Fibroblast of lung (primary cell): ENCODE measurements at regions not wholly inside any gene's neighbourhood (a gene's known extent, or its start where the extent isn't known, plus 50 kb on each side); places are given as distances from the start of the nearest gene placed in this dataset.

Source experiments
- DNase-seq, 2 donors: peaks; one replicate each; pipeline versions ENCODE4 v3.0.0 to v3.0.0-alpha.2; 2010; ENCODE audit warnings: low read depth in 2 of 2
- H2AFZ ChIP-seq: 2 replicates; pipeline ENCODE4 v1.5.1; 2012; ENCODE audit warnings: low read length, control low read depth, inconsistent platforms
- H3K27ac ChIP-seq: 2 replicates; pipeline ENCODE4 v1.5.1; 2011; ENCODE audit warnings: low read length, control low read depth; ENCODE audit not compliant: insufficient read depth
- H3K27me3 ChIP-seq: 2 replicates; pipeline ENCODE4 v1.5.1; 2011; ENCODE audit warnings: mild to moderate bottlenecking, low read length; ENCODE audit not compliant: control insufficient read depth, insufficient read depth
- H3K36me3 ChIP-seq: 2 replicates; pipeline ENCODE4 v1.5.1; 2011; ENCODE audit warnings: low read length; ENCODE audit not compliant: control insufficient read depth, insufficient read depth
- H3K4me1 ChIP-seq: 2 replicates; pipeline ENCODE4 v1.5.1; 2011; ENCODE audit warnings: low read length; ENCODE audit not compliant: control insufficient read depth, insufficient read depth; ENCODE audit errors: extremely low read depth
- H3K4me2 ChIP-seq: 2 replicates; pipeline ENCODE4 v1.5.1; 2011; ENCODE audit warnings: low read length, control low read depth; ENCODE audit not compliant: insufficient read depth; ENCODE audit errors: extremely low read depth
- H3K4me3 ChIP-seq, 4 experiments: fragments of 200-600 bp in 1 of 4; sonication (generic) in 1 of 4; replicated peaks in 1 of 4; 2 replicates each; pipeline ENCODE4 v1.5.1; 2011 to 2016; ENCODE audit warnings: low read length in 4 of 4, low read depth in 3 of 4, mild to moderate bottlenecking in 3 of 4, control low read depth in 2 of 4, inconsistent platforms in 1 of 4, mixed read lengths in 1 of 4; ENCODE audit not compliant: insufficient read depth in 1 of 4; ENCODE audit errors: control extremely low read depth in 1 of 4
- H3K79me2 ChIP-seq: 2 replicates; pipeline ENCODE4 v1.5.1; 2012; ENCODE audit warnings: mild to moderate bottlenecking, low read length, inconsistent platforms; ENCODE audit not compliant: control insufficient read depth, insufficient read depth
- H3K9ac ChIP-seq: 2 replicates; pipeline ENCODE4 v1.5.1; 2011; ENCODE audit warnings: mild to moderate bottlenecking, low read length, control low read depth; ENCODE audit not compliant: insufficient read depth
- H3K9me3 ChIP-seq: 2 replicates; pipeline ENCODE4 v1.5.1; 2012; ENCODE audit warnings: low read depth, low read length; ENCODE audit not compliant: control insufficient read depth, insufficient read depth
- H4K20me1 ChIP-seq: 2 replicates; pipeline ENCODE4 v1.5.1; 2011; ENCODE audit warnings: low read length; ENCODE audit not compliant: control insufficient read depth, insufficient read depth; ENCODE audit errors: extremely low read depth
- CTCF ChIP-seq, 2 donors: IDR thresholded peaks in 1 of 2; conservative IDR thresholded peaks in 1 of 2; 1 replicate in 1 of 2; 2 replicates in 1 of 2; pipeline ENCODE4 v1.5.1; 2011 to 2012; ENCODE audit warnings: low read length in 2 of 2, control low read depth in 1 of 2, inconsistent platforms in 1 of 2, low read depth in 1 of 2, mild to moderate bottlenecking in 1 of 2
- EZH2 ChIP-seq: IDR thresholded peaks from 2 replicates; pipeline ENCODE4 v1.5.1; 2012; ENCODE audit warnings: low read length, control low read depth, mild to moderate bottlenecking; ENCODE audit errors: missing control alignments

GRCh38 chr1:47703156-47703825, 265.4 kb downstream of the FOXD2 start:
- Histone ChIP-seq H3K79me2 (no peaks in the 10 kb centered on the region), H4K20me1 (no peaks in the 10 kb centered on the region), H3K36me3 (no peaks in the 10 kb centered on the region), H3K4me1 (no peaks in the 10 kb centered on the region), H3K4me2 (peak overlapping the region; percentile 59), H3K9me3 (no peaks in the 10 kb centered on the region), H2AFZ (no peak overlapping the region), H3K27me3 (peaks cover 4% of the 10 kb centered on the region), H3K27ac (no peak overlapping the region), H3K9ac (no peak overlapping the region), H3K4me3 (no peak overlapping the region)
- TF ChIP-seq CTCF (conservative IDR thresholded peaks at IDR 0.05 in 1 of 2, IDR thresholded peaks at IDR 0.05 in 1 of 2; ENCODE audit: low read depth in 1 of 2, low read length in 2 of 2) = no peak
- TF ChIP-seq EZH2 = no peak
- DNase-seq = peak in 1 of 2 donors; percentile 14

- no peaks in the 10 kb centered on the region for H3K79me2 ChIP-seq
- no peak overlapping the region for H2AFZ ChIP-seq
- peak; percentile 30 to 48 for DNase-seq
- H3K4me1 ChIP-seq = peaks cover under 1% of the 10 kb centered on the region
- TF ChIP-seq EZH2 (no peak), CTCF (conservative IDR thresholded peaks at IDR 0.05 in 1 of 2, IDR thresholded peaks at IDR 0.05 in 1 of 2; ENCODE audit: low read depth in 1 of 2, low read length in 2 of 2) (peak in 1 of 2 donors; percentile 20)
- no peaks in the 10 kb centered on the region for H3K9me3 ChIP-seq
- no peaks in the 10 kb centered on the region for H3K36me3 ChIP-seq
- H3K27me3 ChIP-seq = peaks cover 10% of the 10 kb centered on the region
- H3K4me3 ChIP-seq = no peak overlapping the region
- no peak overlapping the region for H3K4me2 ChIP-seq
- H3K9ac ChIP-seq = no peak overlapping the region
- no peaks in the 10 kb centered on the region for H4K20me1 ChIP-seq
- no peak overlapping the region for H3K27ac ChIP-seq
Observed at GRCh38 chr1:47703981-47704596, 266.2 kb downstream of the FOXD2 start.

- peak in 1 of 2 donors; percentile 7 for DNase-seq
- H3K4me2 ChIP-seq = no peak overlapping the region
- no peak overlapping the region for H3K9ac ChIP-seq
- no peaks in the 10 kb centered on the region for H3K9me3 ChIP-seq
- H3K27ac ChIP-seq = no peak overlapping the region
- peaks cover 2% of the 10 kb centered on the region for H3K4me1 ChIP-seq
- no peaks in the 10 kb centered on the region for H3K79me2 ChIP-seq
- no peaks in the 10 kb centered on the region for H3K36me3 ChIP-seq
- H2AFZ ChIP-seq = no peak overlapping the region
- TF ChIP-seq CTCF (conservative IDR thresholded peaks at IDR 0.05 in 1 of 2, IDR thresholded peaks at IDR 0.05 in 1 of 2; ENCODE audit: low read depth in 1 of 2, low read length in 2 of 2) (no peak), EZH2 (no peak)
- no peak overlapping the region for H3K4me3 ChIP-seq
- peaks cover 15% of the 10 kb centered on the region for H3K27me3 ChIP-seq
- no peaks in the 10 kb centered on the region for H4K20me1 ChIP-seq
Observed at GRCh38 chr1:47705517-47706130, 267.8 kb downstream of the FOXD2 start.
